Testis (tissue), 2 donors: ENCODE measurements at regions not wholly inside any gene's neighbourhood (a gene's known extent, or its start where the extent isn't known, plus 50 kb on each side); places are given as distances from the start of the nearest gene placed in this dataset.

Source experiments
- DNase-seq: peaks from one replicate; pipeline ENCODE4 v3.0.0-alpha.2; 2019
- H3K27ac ChIP-seq, 2 donors: fragments of 200-600 bp; sonication (generic); one replicate each; pipeline ENCODE4 v1.5.1; 2019
- H3K27me3 ChIP-seq: fragments of 200-600 bp; sonication (generic); one replicate; pipeline ENCODE4 v1.5.1; 2019
- H3K36me3 ChIP-seq: fragments of 200-600 bp; sonication (generic); one replicate; pipeline ENCODE4 v1.5.1; 2017; ENCODE audit warnings: low read depth; ENCODE audit errors: missing control alignments
- H3K4me1 ChIP-seq: fragments of 200-600 bp; sonication (generic); one replicate; pipeline ENCODE4 v1.5.1; 2019
- H3K4me3 ChIP-seq, 2 donors: fragments of 200-600 bp; sonication (generic); one replicate each; pipeline ENCODE4 v1.5.1; 2017 to 2019
- H3K9me3 ChIP-seq: fragments of 200-600 bp; sonication (generic); one replicate; pipeline ENCODE4 v1.5.1; 2017
- POLR2A ChIP-seq: fragments of 450-650 bp; IDR thresholded peaks from one replicate; pipeline ENCODE4 v1.6.1; 2017; ENCODE audit warnings: antibody characterized with exemption, mild to moderate bottlenecking, moderate library complexity
- WGBS, 2 donors: methylation state at CpG; one replicate each; pipeline ENCODE4 v1.1.5; 2018; 5-methylcytosine and 5-hydroxymethylcytosine counted together
- intact Hi-C: fragments of 100-400 bp; cut with DNase I; formaldehyde crosslinking; loops from one replicate; pipeline ENCODE4 v1.15.1; 2023; ENCODE audit warnings: low total_unique reads
- TF ChIP-seq, protein P1 (sequence below), 3 experiments: fragments of 450-650 bp in 2 of 3; fragments of 200-600 bp in 1 of 3; sonication (generic) in 1 of 3; IDR thresholded peaks; one replicate each; pipeline ENCODE4 v1.5.1; 2016 to 2019; ENCODE audit warnings: antibody characterized with exemption in 3 of 3, mild to moderate bottlenecking in 2 of 3, moderate library complexity in 1 of 3

DNA sequence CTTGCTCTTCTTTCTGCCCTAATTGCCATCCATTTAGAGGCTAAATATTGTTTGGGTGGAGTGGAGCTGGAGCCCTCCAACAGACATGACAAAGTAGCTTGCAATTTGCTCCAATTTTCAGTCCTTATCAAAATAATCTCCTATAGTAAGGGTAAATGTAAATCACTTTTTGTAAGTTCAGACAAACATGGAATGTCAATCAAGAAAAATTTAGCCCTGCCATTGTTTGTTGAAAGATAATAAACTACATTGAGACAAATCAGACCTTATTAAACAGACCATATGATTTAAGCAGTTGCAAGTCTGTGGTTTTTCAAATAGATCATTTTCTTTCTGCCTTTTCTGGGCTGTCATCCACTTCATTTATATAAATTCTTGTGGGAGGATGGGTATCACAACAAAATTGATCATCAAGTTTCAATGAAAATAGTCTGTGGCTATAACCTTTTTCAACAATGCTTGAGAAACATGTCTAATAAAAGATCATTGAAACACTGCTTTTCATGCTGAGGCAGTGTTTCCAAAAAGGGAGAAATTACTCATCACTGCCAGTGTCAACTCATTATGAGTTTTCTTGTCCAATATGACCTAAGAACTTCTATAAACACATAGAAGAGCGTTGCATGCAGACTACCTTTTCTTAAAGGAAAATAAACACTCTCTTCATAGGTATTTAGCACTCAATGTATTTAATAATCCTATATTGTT, 1152.0 kb upstream of the B3GALT2 start:
- intact Hi-C loops, result no loop called here
- no peak for TF ChIP-seq POLR2A
- TF ChIP-seq, protein P1, sequence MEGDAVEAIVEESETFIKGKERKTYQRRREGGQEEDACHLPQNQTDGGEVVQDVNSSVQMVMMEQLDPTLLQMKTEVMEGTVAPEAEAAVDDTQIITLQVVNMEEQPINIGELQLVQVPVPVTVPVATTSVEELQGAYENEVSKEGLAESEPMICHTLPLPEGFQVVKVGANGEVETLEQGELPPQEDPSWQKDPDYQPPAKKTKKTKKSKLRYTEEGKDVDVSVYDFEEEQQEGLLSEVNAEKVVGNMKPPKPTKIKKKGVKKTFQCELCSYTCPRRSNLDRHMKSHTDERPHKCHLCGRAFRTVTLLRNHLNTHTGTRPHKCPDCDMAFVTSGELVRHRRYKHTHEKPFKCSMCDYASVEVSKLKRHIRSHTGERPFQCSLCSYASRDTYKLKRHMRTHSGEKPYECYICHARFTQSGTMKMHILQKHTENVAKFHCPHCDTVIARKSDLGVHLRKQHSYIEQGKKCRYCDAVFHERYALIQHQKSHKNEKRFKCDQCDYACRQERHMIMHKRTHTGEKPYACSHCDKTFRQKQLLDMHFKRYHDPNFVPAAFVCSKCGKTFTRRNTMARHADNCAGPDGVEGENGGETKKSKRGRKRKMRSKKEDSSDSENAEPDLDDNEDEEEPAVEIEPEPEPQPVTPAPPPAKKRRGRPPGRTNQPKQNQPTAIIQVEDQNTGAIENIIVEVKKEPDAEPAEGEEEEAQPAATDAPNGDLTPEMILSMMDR (IDR thresholded peaks at IDR 0.05), result no peak

DNA sequence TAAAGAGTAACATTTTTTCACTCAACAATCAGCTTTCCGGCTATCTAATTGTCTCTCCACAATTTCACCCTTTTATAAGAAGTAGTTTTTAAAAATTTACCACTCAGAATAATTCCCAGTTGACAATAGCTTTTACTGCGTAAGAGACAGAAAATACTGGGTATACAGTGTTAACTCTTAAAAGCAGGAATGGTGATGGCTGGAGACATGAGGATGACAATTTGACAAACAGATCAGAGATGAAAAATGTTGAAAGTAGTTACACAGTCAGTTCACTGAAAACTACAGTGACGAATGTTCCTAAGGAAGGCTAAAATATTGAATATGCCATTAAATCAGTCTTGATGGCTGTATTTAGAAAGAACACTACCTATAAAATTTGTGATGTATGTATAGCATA, 1146.8 kb upstream of the B3GALT2 start:
- no peaks in the 10 kb centered on the region for H3K27me3 ChIP-seq
- H3K36me3 ChIP-seq, result no peaks in the 10 kb centered on the region
- no peak overlapping the region for H3K4me3 ChIP-seq
- H3K4me1 ChIP-seq, result no peaks in the 10 kb centered on the region
- H3K27ac ChIP-seq, result no peak overlapping the region
- no peaks in the 10 kb centered on the region for H3K9me3 ChIP-seq
- 92 to 96% methylated on average over 3 of the region's 3 CpGs for WGBS, 2 donors
- DNase-seq, result no peak
- intact Hi-C loops, result no loop called here
- TF ChIP-seq POLR2A, result no peak

More for the DNA sequence above, 1152.0 kb upstream of the B3GALT2 start:
- H3K9me3 ChIP-seq, result no peaks in the 10 kb centered on the region
- no peaks in the 10 kb centered on the region for H3K4me1 ChIP-seq
- no peak for DNase-seq
- no peaks in the 10 kb centered on the region for H3K36me3 ChIP-seq
- no peak overlapping the region for H3K4me3 ChIP-seq
- WGBS, 2 donors, result 71 to 76% methylated on average over 1 of the region's 1 CpG
- H3K27ac ChIP-seq, result no peak overlapping the region
- no peaks in the 10 kb centered on the region for H3K27me3 ChIP-seq

DNA sequence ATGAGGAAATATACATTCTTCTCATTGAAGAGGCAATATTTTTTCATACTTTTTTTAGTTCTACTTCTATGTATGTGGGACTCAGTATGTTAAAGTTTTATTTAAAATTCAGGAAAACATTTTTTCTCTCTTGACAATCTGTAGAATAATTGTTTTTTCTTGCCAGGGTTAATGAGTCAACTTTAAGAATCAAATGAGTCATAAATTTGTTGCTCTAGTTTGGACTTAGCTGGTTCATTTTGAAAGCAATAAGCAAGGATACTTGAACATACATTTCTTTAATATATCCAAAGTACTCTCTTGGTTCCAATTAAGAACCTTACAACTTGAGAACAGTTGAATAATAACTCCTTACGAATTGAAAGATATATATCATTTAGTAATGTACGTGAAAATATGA, 1145.3 kb upstream of the B3GALT2 start:
- intact Hi-C loops, result no loop called here
- no peaks in the 10 kb centered on the region for H3K27me3 ChIP-seq
- H3K27ac ChIP-seq, result no peak overlapping the region
- no peak for DNase-seq
- H3K9me3 ChIP-seq, result no peaks in the 10 kb centered on the region
- 88 to 90% methylated on average over 2 of the region's 2 CpGs for WGBS, 2 donors
- no peak overlapping the region for H3K4me3 ChIP-seq
- no peaks in the 10 kb centered on the region for H3K36me3 ChIP-seq
- TF ChIP-seq, protein P1 (IDR thresholded peaks at IDR 0.05), result no peak
- TF ChIP-seq POLR2A, result no peak
- H3K4me1 ChIP-seq, result no peaks in the 10 kb centered on the region

DNA sequence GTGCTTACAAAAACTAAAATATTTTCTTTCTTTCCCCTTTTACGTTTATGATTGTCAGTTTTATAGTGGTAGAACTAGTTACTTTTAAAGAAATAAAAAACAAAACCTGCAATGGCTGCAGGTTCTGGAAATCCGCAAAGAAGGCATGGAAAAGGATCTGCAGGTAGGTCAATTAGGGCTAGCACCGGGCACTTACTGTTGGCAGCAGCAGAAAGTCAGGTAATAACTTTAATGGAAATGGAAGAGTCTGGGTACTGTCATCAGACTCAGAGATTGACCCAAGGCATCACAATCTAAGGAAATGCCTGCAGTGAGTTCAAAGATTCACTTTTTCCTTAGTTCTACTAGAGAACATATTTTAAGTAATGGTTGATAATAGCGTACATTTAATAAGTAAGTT, 1136.3 kb upstream of the B3GALT2 start:
- Histone ChIP-seq H3K4me1 (no peaks in the 10 kb centered on the region), H3K36me3 (no peaks in the 10 kb centered on the region), H3K27ac (no peak overlapping the region), H3K4me3 (no peak overlapping the region), H3K27me3 (no peaks in the 10 kb centered on the region), H3K9me3 (no peaks in the 10 kb centered on the region)
- 87 to 89% methylated on average over 4 of the region's 4 CpGs for WGBS, 2 donors
- no peak for TF ChIP-seq POLR2A
- TF ChIP-seq, protein P1 (IDR thresholded peaks at IDR 0.05), result no peak
- DNase-seq, result no peak
- intact Hi-C loops, result no loop called here

DNA sequence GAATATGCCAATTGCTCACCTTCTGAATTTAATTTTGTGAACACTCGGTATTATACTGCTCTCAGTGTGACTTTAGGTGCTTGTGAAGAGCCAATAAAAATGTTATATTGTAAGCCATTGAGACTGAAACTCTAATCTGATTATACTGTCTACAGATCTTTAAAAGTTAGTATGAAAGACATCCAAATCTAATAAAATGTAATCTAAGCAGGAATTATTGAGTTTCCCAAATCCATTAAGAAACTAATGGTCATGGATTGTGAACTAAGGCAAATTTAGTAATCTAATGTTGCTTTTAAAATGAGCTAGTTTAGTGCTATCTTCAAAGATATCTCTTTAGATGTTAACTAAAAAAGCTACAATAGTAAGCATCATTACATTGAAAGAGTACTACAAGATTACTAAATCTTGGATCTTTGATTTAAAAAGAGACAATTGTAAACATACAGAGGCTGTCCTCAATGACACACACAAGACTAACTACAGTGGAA, 1132.4 kb upstream of the B3GALT2 start:
- no peak for TF ChIP-seq POLR2A
- TF ChIP-seq, protein P1 (IDR thresholded peaks at IDR 0.05), result no peak
- no peak for DNase-seq
- WGBS, 2 donors, result 87 to 97% methylated on average over 1 of the region's 1 CpG
- Histone ChIP-seq H3K9me3 (no peaks in the 10 kb centered on the region), H3K4me3 (no peak overlapping the region), H3K4me1 (no peaks in the 10 kb centered on the region), H3K27ac (no peak overlapping the region), H3K27me3 (no peaks in the 10 kb centered on the region), H3K36me3 (no peaks in the 10 kb centered on the region)
- intact Hi-C loops, result no loop called here
